Hepatocyte (in vitro differentiated cells): ENCODE measurements at regions not wholly inside any gene's neighbourhood (a gene's known extent, or its start where the extent isn't known, plus 50 kb on each side); places are given as distances from the start of the nearest gene placed in this dataset.

Experiments used
- EZH2 ChIP-seq: fragments of 200-600 bp; sonication (generic); IDR thresholded peaks from 2 replicates; pipeline ENCODE4 v1.6.1; 2016; ENCODE audit warnings: antibody characterized with exemption, mild to moderate bottlenecking, borderline replicate concordance
- EZH2phosphoT487 ChIP-seq: fragments of 200-600 bp; sonication (generic); IDR thresholded peaks from one replicate; pipeline ENCODE4 v1.6.1; 2018; ENCODE audit warnings: antibody characterized with exemption, mild to moderate bottlenecking, low read depth, moderate library complexity; ENCODE audit not compliant: unreplicated experiment, severe bottlenecking
- TF ChIP-seq, protein P1 (sequence below): fragments of 200-600 bp; sonication (generic); IDR thresholded peaks from 2 replicates; pipeline ENCODE4 v1.5.1; 2016; ENCODE audit warnings: antibody characterized with exemption, mild to moderate bottlenecking; ENCODE audit not compliant: poor library complexity

DNA sequence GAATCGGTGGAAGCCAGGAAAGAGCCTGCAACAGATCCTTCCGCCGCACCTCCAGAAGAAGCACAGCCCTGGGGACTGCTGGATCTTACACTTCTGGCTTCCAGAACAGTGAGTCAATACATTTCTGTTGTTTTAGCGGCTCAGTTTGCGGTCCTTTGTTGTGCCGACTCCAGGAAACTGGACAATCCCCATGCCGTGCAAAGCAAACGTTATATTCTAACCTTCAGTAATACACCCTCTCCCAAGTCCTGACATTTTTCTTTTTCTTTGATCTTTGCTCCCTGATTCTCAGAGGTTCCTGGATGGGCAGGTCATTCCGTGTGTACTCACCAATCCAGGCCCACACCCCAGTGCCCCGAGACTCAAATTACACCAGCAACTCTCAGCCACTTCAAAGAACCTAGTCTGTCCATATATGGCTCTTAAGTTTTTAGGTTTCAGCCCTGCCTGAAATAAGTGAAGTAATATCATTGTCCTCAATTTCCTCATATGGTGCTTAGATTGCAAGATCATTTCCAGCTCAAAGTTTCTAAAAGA, 387.1 kb upstream of the SGCG start:
- TF ChIP-seq, protein P1, sequence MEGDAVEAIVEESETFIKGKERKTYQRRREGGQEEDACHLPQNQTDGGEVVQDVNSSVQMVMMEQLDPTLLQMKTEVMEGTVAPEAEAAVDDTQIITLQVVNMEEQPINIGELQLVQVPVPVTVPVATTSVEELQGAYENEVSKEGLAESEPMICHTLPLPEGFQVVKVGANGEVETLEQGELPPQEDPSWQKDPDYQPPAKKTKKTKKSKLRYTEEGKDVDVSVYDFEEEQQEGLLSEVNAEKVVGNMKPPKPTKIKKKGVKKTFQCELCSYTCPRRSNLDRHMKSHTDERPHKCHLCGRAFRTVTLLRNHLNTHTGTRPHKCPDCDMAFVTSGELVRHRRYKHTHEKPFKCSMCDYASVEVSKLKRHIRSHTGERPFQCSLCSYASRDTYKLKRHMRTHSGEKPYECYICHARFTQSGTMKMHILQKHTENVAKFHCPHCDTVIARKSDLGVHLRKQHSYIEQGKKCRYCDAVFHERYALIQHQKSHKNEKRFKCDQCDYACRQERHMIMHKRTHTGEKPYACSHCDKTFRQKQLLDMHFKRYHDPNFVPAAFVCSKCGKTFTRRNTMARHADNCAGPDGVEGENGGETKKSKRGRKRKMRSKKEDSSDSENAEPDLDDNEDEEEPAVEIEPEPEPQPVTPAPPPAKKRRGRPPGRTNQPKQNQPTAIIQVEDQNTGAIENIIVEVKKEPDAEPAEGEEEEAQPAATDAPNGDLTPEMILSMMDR: no peak
- TF ChIP-seq EZH2 (no peak), EZH2phosphoT487 (no peak)
